PC-9 (cell line): ENCODE measurements at regions not wholly inside any gene's neighbourhood (a gene's known extent, or its start where the extent isn't known, plus 50 kb on each side); places are given as distances from the start of the nearest gene placed in this dataset.

Experiments
- BruUV-seq: library from RNA; stranded (reverse); fragments of 400-500 nt; replicated peaks from 2 replicates; lab custom pipeline; 2021; lab: Mats Ljungman, UMichigan
- CTCF ChIA-PET: fragments of 300-600 bp; sonication (Branson Sonifier 250); formaldehyde crosslinking; loops from one replicate; lab custom pipeline; 2022; ENCODE audit warnings: antibody characterized with exemption; lab: Charles Lee
- POLR2A ChIA-PET: fragments of 300-600 bp; sonication (Branson Sonifier 250); formaldehyde crosslinking; loops from one replicate; lab custom pipeline; 2022; ENCODE audit warnings: antibody characterized with exemption; ENCODE audit not compliant: unreplicated experiment; lab: Charles Lee
- DNase-seq, 2 experiments: peaks; one replicate each; pipeline versions ENCODE4 v3.0.0 to v3.0.0-alpha.2; 2015 to 2022; ENCODE audit warnings: mixed read lengths in 1 of 2
- H2AFZ ChIP-seq: fragments of 200-600 bp; sonication (generic); 2 replicates; pipeline ENCODE4 v1.8.1; 2017; ENCODE audit warnings: antibody characterized with exemption
- H3F3A ChIP-seq: fragments of 200-600 bp; sonication (generic); 2 replicates; pipeline ENCODE4 v1.8.1; 2017; ENCODE audit warnings: antibody characterized with exemption, mild to moderate bottlenecking, low read depth; ENCODE audit not compliant: insufficient read depth
- H3K27ac ChIP-seq: fragments of 200-600 bp; sonication (generic); 2 replicates; pipeline ENCODE4 v1.6.1; 2016; ENCODE audit warnings: mixed run types
- H3K27me3 ChIP-seq: fragments of 200-600 bp; sonication (generic); 2 replicates; pipeline ENCODE4 v1.6.1; 2016; ENCODE audit warnings: low read depth, mixed run types; ENCODE audit not compliant: insufficient read depth
- H3K36me3 ChIP-seq: fragments of 200-600 bp; sonication (generic); 2 replicates; pipeline ENCODE4 v1.6.1; 2016; ENCODE audit warnings: low read depth, mixed run types
- H3K4me1 ChIP-seq: fragments of 200-600 bp; sonication (generic); replicated peaks from 2 replicates; pipeline ENCODE4 v1.6.1; 2016; ENCODE audit warnings: mixed run types; ENCODE audit not compliant: insufficient read depth
- H3K4me2 ChIP-seq: fragments of 200-600 bp; sonication (generic); 2 replicates; pipeline ENCODE4 v1.6.1; 2017; ENCODE audit warnings: mixed run types
- H3K4me3 ChIP-seq: fragments of 200-600 bp; sonication (generic); 2 replicates; pipeline ENCODE4 v1.6.1; 2016; ENCODE audit warnings: mixed run types
- H3K79me2 ChIP-seq: fragments of 200-600 bp; sonication (generic); 2 replicates; pipeline ENCODE4 v1.6.1; 2017; ENCODE audit warnings: low read depth, mixed run types
- H3K9me2 ChIP-seq: fragments of 200-600 bp; sonication (generic); 2 replicates; pipeline ENCODE4 v1.8.1; 2017; ENCODE audit warnings: mild to moderate bottlenecking; ENCODE audit not compliant: insufficient read depth
- H3K9me3 ChIP-seq: fragments of 200-600 bp; sonication (generic); 2 replicates; pipeline ENCODE4 v1.8.1; 2016; ENCODE audit warnings: low read depth; ENCODE audit not compliant: insufficient read depth
- H4K20me1 ChIP-seq: fragments of 200-600 bp; sonication (generic); 2 replicates; pipeline ENCODE4 v1.8.1; 2017; ENCODE audit not compliant: insufficient read depth
- EZH2 ChIP-seq: fragments of 200-600 bp; sonication (generic); IDR thresholded peaks from 2 replicates; pipeline ENCODE4 v1.8.0; 2017; ENCODE audit warnings: antibody characterized with exemption, low read depth
- intact Hi-C: fragments of 100-400 bp; cut with micrococcal nuclease; formaldehyde crosslinking; loops from one replicate; pipeline ENCODE4 v1.10.0; 2022; ENCODE audit not compliant: unreplicated experiment
- TF ChIP-seq, protein P1 (sequence below): fragments of 200-600 bp; sonication (generic); conservative IDR thresholded peaks from 2 replicates; pipeline ENCODE4 v1.6.1; 2017; ENCODE audit warnings: mixed run types, antibody characterized with exemption, mild to moderate bottlenecking, moderate library complexity

GRCh38 chr21:18810136-18810535, 406.6 kb upstream of the TMPRSS15 start:
- Histone ChIP-seq H2AFZ (no peak overlapping the region), H3K36me3 (no peaks in the 10 kb centered on the region), H4K20me1 (no peaks in the 10 kb centered on the region), H3K4me3 (no peak overlapping the region), H3K4me2 (no peak overlapping the region), H3F3A (no peaks in the 10 kb centered on the region), H3K79me2 (no peaks in the 10 kb centered on the region), H3K27me3 (no peaks in the 10 kb centered on the region), H3K9me2 (no peaks in the 10 kb centered on the region), H3K27ac (no peak overlapping the region), H3K4me1 (no peaks in the 10 kb centered on the region), H3K9me3 (no peaks in the 10 kb centered on the region)
- TF ChIP-seq EZH2 = no peak
- TF ChIP-seq, protein P1, sequence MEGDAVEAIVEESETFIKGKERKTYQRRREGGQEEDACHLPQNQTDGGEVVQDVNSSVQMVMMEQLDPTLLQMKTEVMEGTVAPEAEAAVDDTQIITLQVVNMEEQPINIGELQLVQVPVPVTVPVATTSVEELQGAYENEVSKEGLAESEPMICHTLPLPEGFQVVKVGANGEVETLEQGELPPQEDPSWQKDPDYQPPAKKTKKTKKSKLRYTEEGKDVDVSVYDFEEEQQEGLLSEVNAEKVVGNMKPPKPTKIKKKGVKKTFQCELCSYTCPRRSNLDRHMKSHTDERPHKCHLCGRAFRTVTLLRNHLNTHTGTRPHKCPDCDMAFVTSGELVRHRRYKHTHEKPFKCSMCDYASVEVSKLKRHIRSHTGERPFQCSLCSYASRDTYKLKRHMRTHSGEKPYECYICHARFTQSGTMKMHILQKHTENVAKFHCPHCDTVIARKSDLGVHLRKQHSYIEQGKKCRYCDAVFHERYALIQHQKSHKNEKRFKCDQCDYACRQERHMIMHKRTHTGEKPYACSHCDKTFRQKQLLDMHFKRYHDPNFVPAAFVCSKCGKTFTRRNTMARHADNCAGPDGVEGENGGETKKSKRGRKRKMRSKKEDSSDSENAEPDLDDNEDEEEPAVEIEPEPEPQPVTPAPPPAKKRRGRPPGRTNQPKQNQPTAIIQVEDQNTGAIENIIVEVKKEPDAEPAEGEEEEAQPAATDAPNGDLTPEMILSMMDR = no peak
- BruUV-seq = no TSS peak
- intact Hi-C loops = no loop called here
- CTCF ChIA-PET = no interaction called here
- no peak for DNase-seq
- POLR2A ChIA-PET = no interaction called here

DNA sequence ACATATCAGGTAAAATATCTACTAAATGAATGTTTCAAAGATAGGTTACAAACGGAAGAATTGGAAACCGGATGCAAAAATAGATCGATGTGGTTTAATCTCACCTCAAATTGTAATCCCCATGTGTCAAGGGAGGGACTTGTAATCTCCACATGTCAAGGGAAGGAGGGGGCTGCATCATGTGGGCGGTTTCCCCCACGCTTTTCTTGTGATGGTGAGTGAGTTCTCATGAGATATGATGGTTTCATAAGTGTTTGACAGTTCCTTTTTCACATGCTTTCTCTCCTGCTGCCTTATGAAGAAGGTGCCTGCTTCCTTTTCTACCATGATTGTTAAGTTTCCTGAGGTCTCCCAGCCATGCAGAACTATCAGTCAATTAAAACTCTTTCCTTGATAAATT, 408.7 kb upstream of the TMPRSS15 start:
- H3K4me2 ChIP-seq = no peak overlapping the region
- H3K4me3 ChIP-seq = no peak overlapping the region
- H2AFZ ChIP-seq = no peak overlapping the region
- no peak overlapping the region for H3K27ac ChIP-seq
- no peaks in the 10 kb centered on the region for H4K20me1 ChIP-seq
- H3K79me2 ChIP-seq = no peaks in the 10 kb centered on the region
- no peaks in the 10 kb centered on the region for H3K9me3 ChIP-seq
- ChIA-PET CTCF (no interaction called here), POLR2A (no interaction called here)
- intact Hi-C loops = no loop called here
- no peaks in the 10 kb centered on the region for H3K27me3 ChIP-seq
- no peaks in the 10 kb centered on the region for H3K36me3 ChIP-seq
- H3F3A ChIP-seq = no peaks in the 10 kb centered on the region
- BruUV-seq = no TSS peak
- no peaks in the 10 kb centered on the region for H3K4me1 ChIP-seq
- TF ChIP-seq, protein P1 = no peak
- no peak for TF ChIP-seq EZH2
- DNase-seq = no peak
- no peaks in the 10 kb centered on the region for H3K9me2 ChIP-seq

- ChIA-PET CTCF (no interaction called here), POLR2A (no interaction called here)
- TF ChIP-seq, protein P1 = no peak
- TF ChIP-seq EZH2 = no peak
- Histone ChIP-seq H3K4me2 (no peak overlapping the region), H3K4me1 (no peaks in the 10 kb centered on the region), H3K27ac (no peak overlapping the region), H3K9me3 (no peaks in the 10 kb centered on the region), H3K9me2 (no peaks in the 10 kb centered on the region; the same call in 1 of the 2 replicates), H3K36me3 (no peaks in the 10 kb centered on the region), H2AFZ (no peak overlapping the region), H4K20me1 (no peaks in the 10 kb centered on the region), H3K4me3 (no peak overlapping the region), H3K27me3 (no peaks in the 10 kb centered on the region), H3F3A (no peaks in the 10 kb centered on the region), H3K79me2 (no peaks in the 10 kb centered on the region)
- no peak for DNase-seq
- intact Hi-C loops = no loop called here
- BruUV-seq = no TSS peak
Observed at GRCh38 chr21:18819507-18819906, 415.9 kb upstream of the TMPRSS15 start.
